Tibial nerve (tissue), 4 donors: ENCODE measurements at regions not wholly inside any gene's neighbourhood (a gene's known extent, or its start where the extent isn't known, plus 50 kb on each side); places are given as distances from the start of the nearest gene placed in this dataset.

Experiments used
- DNase-seq, 2 donors: peaks; one replicate each; pipeline ENCODE4 v3.0.0-alpha.2; 2019; ENCODE audit warnings: low spot score in 2 of 2
- H3K27ac ChIP-seq, 4 donors: fragments of 200-600 bp; sonication (generic) in 3 of 4; one replicate each; pipeline ENCODE4 v1.5.1; 2017 to 2019; ENCODE audit warnings: mild to moderate bottlenecking in 1 of 4
- H3K27me3 ChIP-seq, 2 donors: fragments of 200-600 bp; sonication (generic) in 1 of 2; one replicate each; pipeline versions ENCODE4 v1.5.1 to v1.6.0; 2017 to 2019
- H3K36me3 ChIP-seq, 3 donors: fragments of 200-600 bp; sonication (generic); one replicate each; pipeline ENCODE4 v1.5.1; 2018 to 2019
- H3K4me1 ChIP-seq, 4 donors: fragments of 200-600 bp; sonication (generic) in 3 of 4; one replicate each; pipeline ENCODE4 v1.5.1; 2017 to 2019
- H3K4me3 ChIP-seq, 4 donors: fragments of 200-600 bp; sonication (generic) in 3 of 4; one replicate each; pipeline ENCODE4 v1.5.1; 2017 to 2019; ENCODE audit warnings: mild to moderate bottlenecking in 1 of 4, moderate library complexity in 1 of 4
- H3K9me3 ChIP-seq, 4 donors: fragments of 200-600 bp; sonication (generic) in 3 of 4; one replicate each; pipeline ENCODE4 v1.5.1; 2017 to 2019
- CTCF ChIP-seq, 5 experiments: fragments of 200-600 bp in 3 of 5; fragments of 450-650 bp in 2 of 5; sonication (generic) in 3 of 5; IDR thresholded peaks; one replicate each; pipeline ENCODE4 v1.5.1; 2016 to 2019; ENCODE audit warnings: antibody characterized with exemption in 5 of 5, mild to moderate bottlenecking in 3 of 5, moderate library complexity in 2 of 5
- EP300 ChIP-seq, 2 donors: sonication (generic); formaldehyde crosslinking; IDR thresholded peaks; one replicate each; pipeline ENCODE4 v1.6.1; 2017; ENCODE audit warnings: antibody characterized with exemption in 2 of 2, mild to moderate bottlenecking in 1 of 2
- POLR2A ChIP-seq, 2 donors: fragments of 450-650 bp; IDR thresholded peaks; one replicate each; pipeline ENCODE4 v1.6.1; 2017; ENCODE audit warnings: antibody characterized with exemption in 2 of 2, mild to moderate bottlenecking in 2 of 2, moderate library complexity in 2 of 2
- WGBS, 2 donors: methylation state at CpG; one replicate each; pipeline ENCODE4 v1.1.5; 2018; 5-methylcytosine and 5-hydroxymethylcytosine counted together

GRCh38 chr5:168216989-168217388 lies 74.5 kb upstream of the WWC1 start:
- no peak overlapping the region for H3K27ac ChIP-seq
- DNase-seq: no peak
- no peak for TF ChIP-seq CTCF (IDR thresholded peaks at IDR 0.05)
- TF ChIP-seq EP300 (IDR thresholded peaks at IDR 0.05): no peak
- TF ChIP-seq POLR2A (IDR thresholded peaks at IDR 0.05): no peak
- H3K27me3 ChIP-seq: no peaks in the 10 kb centered on the region
- no peaks in the 10 kb centered on the region for H3K9me3 ChIP-seq
- H3K36me3 ChIP-seq: no peaks in the 10 kb centered on the region
- WGBS, 2 donors: 68 to 84% methylated on average over 2 of the region's 2 CpGs
- peaks cover 0 to 14% (median 0%) of the 10 kb centered on the region in 4 donors for H3K4me1 ChIP-seq
- no peak overlapping the region for H3K4me3 ChIP-seq

- no peak for DNase-seq
- Histone ChIP-seq H3K4me3 (no peak overlapping the region), H3K9me3 (no peaks in the 10 kb centered on the region), H3K36me3 (no peaks in the 10 kb centered on the region), H3K4me1 (peaks cover 0 to 14% (median 0%) of the 10 kb centered on the region in 4 donors), H3K27me3 (no peaks in the 10 kb centered on the region), H3K27ac (no peak overlapping the region)
- WGBS, 2 donors: 59 to 62% methylated on average over 7 of the region's 7 CpGs
- no peak for TF ChIP-seq EP300 (IDR thresholded peaks at IDR 0.05)
Observed at GRCh38 chr5:168217497-168217896, 73.9 kb upstream of the WWC1 start.

- H3K9me3 ChIP-seq: no peaks in the 10 kb centered on the region
- no peaks in the 10 kb centered on the region for H3K36me3 ChIP-seq
- H3K27me3 ChIP-seq: no peaks in the 10 kb centered on the region
- TF ChIP-seq EP300 (IDR thresholded peaks at IDR 0.05): no peak
- TF ChIP-seq POLR2A (IDR thresholded peaks at IDR 0.05): no peak
- TF ChIP-seq CTCF (IDR thresholded peaks at IDR 0.05): no peak
- no peak overlapping the region for H3K27ac ChIP-seq
- WGBS, 2 donors: 85 to 90% methylated on average over 8 to 9 of the region's 9 CpGs
- H3K4me1 ChIP-seq: peaks cover 0 to 14% (median 0%) of the 10 kb centered on the region in 4 donors
- DNase-seq: no peak
- H3K4me3 ChIP-seq: no peak overlapping the region
Observed at GRCh38 chr5:168218746-168219145, 72.7 kb upstream of the WWC1 start.

- DNase-seq: peak in 1 of 2 donors; percentile 89
- H3K4me1 ChIP-seq: peaks cover 0 to 17% (median 0%) of the 10 kb centered on the region in 4 donors
- peak overlapping the region in 1 of 4 donors; percentile 51 for H3K27ac ChIP-seq
- H3K4me3 ChIP-seq: no peak overlapping the region
- H3K27me3 ChIP-seq: no peaks in the 10 kb centered on the region
- no peak for TF ChIP-seq POLR2A (IDR thresholded peaks at IDR 0.05)
- peak; percentile 84 to 89 (median 85) for TF ChIP-seq CTCF (IDR thresholded peaks at IDR 0.05)
- TF ChIP-seq EP300 (IDR thresholded peaks at IDR 0.05): peak in 1 of 2 donors; percentile 53
- WGBS, 2 donors: 29 to 30% methylated on average over 8 of the region's 8 CpGs
- H3K9me3 ChIP-seq: no peaks in the 10 kb centered on the region
- H3K36me3 ChIP-seq: no peaks in the 10 kb centered on the region
Observed at GRCh38 chr5:168219515-168220410, 71.7 kb upstream of the WWC1 start.

GRCh38 chr5:168224085-168224484 lies 67.4 kb upstream of the WWC1 start:
- TF ChIP-seq EP300 (IDR thresholded peaks at IDR 0.05) (no peak), POLR2A (IDR thresholded peaks at IDR 0.05) (no peak), CTCF (IDR thresholded peaks at IDR 0.05) (no peak)
- Histone ChIP-seq H3K4me1 (peaks cover 0 to 13% (median 0%) of the 10 kb centered on the region in 4 donors), H3K4me3 (no peak overlapping the region), H3K27me3 (no peaks in the 10 kb centered on the region), H3K9me3 (no peaks in the 10 kb centered on the region), H3K27ac (no peak overlapping the region), H3K36me3 (no peaks in the 10 kb centered on the region)
- no peak for DNase-seq
- WGBS, 2 donors: 88 to 89% methylated on average over 5 of the region's 5 CpGs
